Astrocyte (in vitro differentiated cells and primary cell): ENCODE measurements at regions not wholly inside any gene's neighbourhood (a gene's known extent, or its start where the extent isn't known, plus 50 kb on each side); places are given as distances from the start of the nearest gene placed in this dataset.

ENCODE experiments used
- EZH2 ChIP-seq: IDR thresholded peaks from 2 replicates; pipeline ENCODE4 v1.6.1; 2012; ENCODE audit warnings: mild to moderate bottlenecking, low read length, inconsistent platforms; ENCODE audit not compliant: insufficient read depth
- TF ChIP-seq, protein P1 (sequence below): IDR thresholded peaks from 2 replicates; pipeline ENCODE4 v1.5.1; 2011; ENCODE audit warnings: low read depth, mild to moderate bottlenecking, inconsistent platforms, low read length, moderate library complexity; ENCODE audit not compliant: insufficient read depth

DNA sequence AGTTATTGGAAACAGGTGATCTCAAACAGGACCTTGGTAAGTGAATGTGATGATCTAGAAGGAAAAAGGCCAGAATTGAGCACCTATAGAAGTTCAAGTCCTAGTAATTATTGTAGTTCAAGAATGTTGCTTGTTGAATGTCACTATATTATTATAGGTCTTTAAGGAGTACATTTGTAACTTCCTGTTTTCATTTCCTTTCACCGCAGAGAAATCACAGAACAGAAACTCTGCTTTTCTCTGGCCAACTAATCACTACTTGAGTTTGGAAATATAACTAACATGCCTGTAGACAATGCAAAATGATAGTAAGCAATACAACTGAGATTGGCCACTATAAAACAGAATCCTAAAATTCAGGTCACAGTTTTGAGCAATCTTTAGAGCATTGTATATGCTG is 61.8 kb upstream of the EFEMP1 start:
- no peak for TF ChIP-seq EZH2
- TF ChIP-seq, protein P1, sequence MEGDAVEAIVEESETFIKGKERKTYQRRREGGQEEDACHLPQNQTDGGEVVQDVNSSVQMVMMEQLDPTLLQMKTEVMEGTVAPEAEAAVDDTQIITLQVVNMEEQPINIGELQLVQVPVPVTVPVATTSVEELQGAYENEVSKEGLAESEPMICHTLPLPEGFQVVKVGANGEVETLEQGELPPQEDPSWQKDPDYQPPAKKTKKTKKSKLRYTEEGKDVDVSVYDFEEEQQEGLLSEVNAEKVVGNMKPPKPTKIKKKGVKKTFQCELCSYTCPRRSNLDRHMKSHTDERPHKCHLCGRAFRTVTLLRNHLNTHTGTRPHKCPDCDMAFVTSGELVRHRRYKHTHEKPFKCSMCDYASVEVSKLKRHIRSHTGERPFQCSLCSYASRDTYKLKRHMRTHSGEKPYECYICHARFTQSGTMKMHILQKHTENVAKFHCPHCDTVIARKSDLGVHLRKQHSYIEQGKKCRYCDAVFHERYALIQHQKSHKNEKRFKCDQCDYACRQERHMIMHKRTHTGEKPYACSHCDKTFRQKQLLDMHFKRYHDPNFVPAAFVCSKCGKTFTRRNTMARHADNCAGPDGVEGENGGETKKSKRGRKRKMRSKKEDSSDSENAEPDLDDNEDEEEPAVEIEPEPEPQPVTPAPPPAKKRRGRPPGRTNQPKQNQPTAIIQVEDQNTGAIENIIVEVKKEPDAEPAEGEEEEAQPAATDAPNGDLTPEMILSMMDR = no peak
